GM20000 (cell line): ENCODE measurements at regions not wholly inside any gene's neighbourhood (a gene's known extent, or its start where the extent isn't known, plus 50 kb on each side); places are given as distances from the start of the nearest gene placed in this dataset.
A peak's percentile ranks its signal among the peaks of the same experiment; 100 is the strongest.

Experiments used
- DNase-seq: peaks from one replicate; pipeline ENCODE4 v3.0.0; 2012; ENCODE audit warnings: low spot score
- CTCF ChIP-seq: IDR thresholded peaks from 2 replicates; pipeline ENCODE4 v1.5.1; 2012; ENCODE audit warnings: mild to moderate bottlenecking, control low read depth; ENCODE audit errors: extremely low read depth, missing control alignments

- no peak for DNase-seq
- no peak for TF ChIP-seq CTCF
Measured at GRCh38 chr18:72692086-72692485, 147.9 kb upstream of the CBLN2 start.

GRCh38 chr18:72687736-72688135 is 143.6 kb upstream of the CBLN2 start:
- DNase-seq = no peak
- TF ChIP-seq CTCF = no peak

GRCh38 chr18:72675394-72675793 is 131.3 kb upstream of the CBLN2 start:
- no peak for DNase-seq
- TF ChIP-seq CTCF = no peak

GRCh38 chr18:72674710-72675109 is 130.6 kb upstream of the CBLN2 start:
- TF ChIP-seq CTCF = no peak
- peak; percentile 64 for DNase-seq

GRCh38 chr18:72673242-72673641 is 129.1 kb upstream of the CBLN2 start:
- TF ChIP-seq CTCF = no peak
- DNase-seq = no peak

- peak; percentile 43 for DNase-seq
- TF ChIP-seq CTCF = peak; percentile 10
Measured at GRCh38 chr18:72672364-72673184, 128.4 kb upstream of the CBLN2 start.

GRCh38 chr18:72667932-72668331 is 123.8 kb upstream of the CBLN2 start:
- no peak for DNase-seq
- no peak for TF ChIP-seq CTCF
